Liver (tissue), 8 donors: ENCODE measurements at regions not wholly inside any gene's neighbourhood (a gene's known extent, or its start where the extent isn't known, plus 50 kb on each side); places are given as distances from the start of the nearest gene placed in this dataset.

Experiments used
- DNase-seq: peaks from one replicate; pipeline ENCODE4 v3.0.0-alpha.2; 2017; ENCODE audit warnings: low spot score
- H3K27ac ChIP-seq, 2 donors: one replicate each; pipeline ENCODE4 v1.7.0; 2013; ENCODE audit warnings: inconsistent platforms in 2 of 2, low read length in 2 of 2, control low read depth in 1 of 2, low read depth in 1 of 2, mild to moderate bottlenecking in 1 of 2
- H3K27me3 ChIP-seq, 4 donors: one replicate each; pipeline versions ENCODE4 v1.6.1 to v1.7.0; 2013; ENCODE audit warnings: low read length in 3 of 4, inconsistent platforms in 1 of 4, mild to moderate bottlenecking in 1 of 4, moderate library complexity in 1 of 4; ENCODE audit not compliant: control insufficient read depth in 4 of 4, insufficient read depth in 4 of 4
- H3K36me3 ChIP-seq, 4 donors: one replicate each; pipeline versions ENCODE4 v1.6.1 to v1.7.0; 2013; ENCODE audit warnings: low read length in 3 of 4, mild to moderate bottlenecking in 3 of 4, low read depth in 1 of 4, moderate library complexity in 1 of 4; ENCODE audit not compliant: control insufficient read depth in 4 of 4, insufficient read depth in 3 of 4
- H3K4me1 ChIP-seq, 4 donors: one replicate each; pipeline versions ENCODE4 v1.6.1 to v1.7.0; 2013; ENCODE audit warnings: low read length in 3 of 4, mild to moderate bottlenecking in 3 of 4, moderate library complexity in 1 of 4; ENCODE audit not compliant: control insufficient read depth in 4 of 4, insufficient read depth in 4 of 4
- H3K4me3 ChIP-seq, 3 donors: one replicate each; pipeline versions ENCODE4 v1.6.1 to v1.7.0; 2013; ENCODE audit warnings: low read length in 3 of 3, control low read depth in 1 of 3, low read depth in 1 of 3, mild to moderate bottlenecking in 1 of 3
- H3K9ac ChIP-seq, 2 donors: one replicate each; pipeline ENCODE4 v1.7.0; 2013; ENCODE audit warnings: low read length in 2 of 2, mild to moderate bottlenecking in 2 of 2, moderate library complexity in 2 of 2, control low read depth in 1 of 2, low read depth in 1 of 2
- H3K9me3 ChIP-seq, 4 donors: one replicate each; pipeline versions ENCODE4 v1.6.1 to v1.7.0; 2013; ENCODE audit warnings: low read length in 3 of 4; ENCODE audit not compliant: control insufficient read depth in 4 of 4
- EGR1 ChIP-seq, 2 donors: IDR thresholded peaks; 2 replicates each; pipeline ENCODE4 v1.6.1; 2016 to 2018; ENCODE audit warnings: antibody characterized with exemption in 2 of 2, low read depth in 2 of 2
- FOXA1 ChIP-seq: IDR thresholded peaks from 2 replicates; pipeline ENCODE4 v1.6.1; 2016; ENCODE audit warnings: antibody characterized with exemption
- FOXA2 ChIP-seq: IDR thresholded peaks from 2 replicates; pipeline ENCODE4 v1.6.1; 2016; ENCODE audit warnings: antibody characterized with exemption
- GABPA ChIP-seq, 2 donors: IDR thresholded peaks in 1 of 2; conservative IDR thresholded peaks in 1 of 2; 2 replicates each; pipeline ENCODE4 v1.6.1; 2016; ENCODE audit warnings: antibody characterized with exemption in 2 of 2, mild to moderate bottlenecking in 1 of 2, moderate library complexity in 1 of 2
- HNF4A ChIP-seq, 2 donors: conservative IDR thresholded peaks; 2 replicates each; pipeline ENCODE4 v1.6.1; 2016; ENCODE audit warnings: antibody characterized with exemption in 2 of 2, mild to moderate bottlenecking in 2 of 2
- HNF4G ChIP-seq: IDR thresholded peaks from 2 replicates; pipeline ENCODE4 v1.6.1; 2016; ENCODE audit warnings: antibody characterized with exemption
- JUND ChIP-seq, 2 donors: IDR thresholded peaks; 2 replicates each; pipeline ENCODE4 v1.6.1; 2016; ENCODE audit warnings: antibody characterized with exemption in 2 of 2
- NR2F2 ChIP-seq: IDR thresholded peaks from 2 replicates; pipeline ENCODE4 v1.6.1; 2016; ENCODE audit warnings: antibody characterized with exemption
- RAD21 ChIP-seq, 2 donors: IDR thresholded peaks; 2 replicates each; pipeline ENCODE4 v1.6.1; 2016; ENCODE audit warnings: antibody characterized with exemption in 2 of 2, mild to moderate bottlenecking in 2 of 2
- RXRA ChIP-seq, 2 donors: IDR thresholded peaks; 2 replicates each; pipeline ENCODE4 v1.6.1; 2017 to 2018; ENCODE audit warnings: antibody characterized with exemption in 2 of 2, mild to moderate bottlenecking in 1 of 2
- SP1 ChIP-seq: IDR thresholded peaks from 2 replicates; pipeline ENCODE4 v1.6.1; 2018; ENCODE audit warnings: antibody characterized with exemption, mild to moderate bottlenecking
- TAF1 ChIP-seq: conservative IDR thresholded peaks from 2 replicates; pipeline ENCODE4 v1.6.1; 2016; ENCODE audit warnings: antibody characterized with exemption, mild to moderate bottlenecking
- YY1 ChIP-seq: IDR thresholded peaks from 2 replicates; pipeline ENCODE4 v1.6.1; 2016; ENCODE audit warnings: antibody characterized with exemption, mild to moderate bottlenecking
- WGBS: extraction: QIAGEN DNeasy Blood & Tissue Kit; methylation state at CpG from one replicate; pipeline ENCODE4 v1.1.7; 2013; 5-methylcytosine and 5-hydroxymethylcytosine counted together
- TF ChIP-seq, protein P1 (sequence below): IDR thresholded peaks from 2 replicates; pipeline ENCODE4 v1.6.1; 2016; ENCODE audit warnings: antibody characterized with exemption
- TF ChIP-seq, protein P2 (sequence below): fragments of 150-350 bp; IDR thresholded peaks from 2 replicates; pipeline ENCODE4 v1.5.1; 2017; ENCODE audit warnings: improper control_type of control experiment, low read depth, low read length; ENCODE audit not compliant: missing input control
- TF ChIP-seq, protein P3 (sequence below): IDR thresholded peaks from 2 replicates; pipeline ENCODE4 v1.6.1; 2016; ENCODE audit warnings: antibody characterized with exemption
- TF ChIP-seq, protein P4 (sequence below): IDR thresholded peaks from 2 replicates; pipeline ENCODE4 v1.6.1; 2016; ENCODE audit warnings: antibody characterized with exemption, mild to moderate bottlenecking
- TF ChIP-seq, protein P5 (sequence below): IDR thresholded peaks from 2 replicates; pipeline ENCODE4 v1.6.1; 2016; ENCODE audit warnings: antibody characterized with exemption
- donor health status: healthy.
- donor health status: healthy.
- donor health status: healthy.
- donor health status: healthy.
- donor health status: healthy.

DNA sequence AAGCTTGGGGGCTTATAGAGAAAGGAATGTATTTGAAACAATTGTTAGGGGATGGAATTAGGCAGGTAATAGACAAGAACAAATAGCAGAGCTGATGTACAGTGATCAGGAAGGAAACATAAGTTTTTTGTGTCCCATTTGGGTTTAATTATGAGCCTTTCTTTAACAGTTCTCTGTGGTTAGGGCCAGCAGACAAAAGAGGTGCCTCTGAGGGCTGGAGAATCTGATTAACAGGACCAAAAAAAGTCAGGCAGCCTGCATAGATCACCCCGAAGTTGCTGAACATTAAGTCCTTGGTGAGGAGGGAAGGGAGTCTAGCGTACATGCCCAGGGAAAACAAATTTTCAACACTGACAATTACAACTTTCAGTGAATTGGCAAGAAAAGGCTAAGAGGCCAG lies 88.6 kb upstream of the SPRED1 start:
- peaks cover 0 to 6% (median 0%) of the 10 kb centered on the region in 4 donors for H3K27me3 ChIP-seq
- no peaks in the 10 kb centered on the region for H3K4me1 ChIP-seq
- no peaks in the 10 kb centered on the region for H3K36me3 ChIP-seq
- no peak overlapping the region for H3K9ac ChIP-seq
- no peak overlapping the region for H3K4me3 ChIP-seq
- DNase-seq, result no peak
- TF ChIP-seq SP1, result no peak
- no peak for TF ChIP-seq HNF4A (conservative IDR thresholded peaks at IDR 0.05)
- no peak for TF ChIP-seq EGR1 (IDR thresholded peaks at IDR 0.05; ENCODE audit: low read depth in 2 of 2)
- no peak for TF ChIP-seq RAD21 (IDR thresholded peaks at IDR 0.05)
- TF ChIP-seq, protein P1, sequence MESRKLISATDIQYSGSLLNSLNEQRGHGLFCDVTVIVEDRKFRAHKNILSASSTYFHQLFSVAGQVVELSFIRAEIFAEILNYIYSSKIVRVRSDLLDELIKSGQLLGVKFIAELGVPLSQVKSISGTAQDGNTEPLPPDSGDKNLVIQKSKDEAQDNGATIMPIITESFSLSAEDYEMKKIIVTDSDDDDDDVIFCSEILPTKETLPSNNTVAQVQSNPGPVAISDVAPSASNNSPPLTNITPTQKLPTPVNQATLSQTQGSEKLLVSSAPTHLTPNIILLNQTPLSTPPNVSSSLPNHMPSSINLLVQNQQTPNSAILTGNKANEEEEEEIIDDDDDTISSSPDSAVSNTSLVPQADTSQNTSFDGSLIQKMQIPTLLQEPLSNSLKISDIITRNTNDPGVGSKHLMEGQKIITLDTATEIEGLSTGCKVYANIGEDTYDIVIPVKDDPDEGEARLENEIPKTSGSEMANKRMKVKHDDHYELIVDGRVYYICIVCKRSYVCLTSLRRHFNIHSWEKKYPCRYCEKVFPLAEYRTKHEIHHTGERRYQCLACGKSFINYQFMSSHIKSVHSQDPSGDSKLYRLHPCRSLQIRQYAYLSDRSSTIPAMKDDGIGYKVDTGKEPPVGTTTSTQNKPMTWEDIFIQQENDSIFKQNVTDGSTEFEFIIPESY, result no peak
- H3K9me3 ChIP-seq, result no peaks in the 10 kb centered on the region
- 53% methylated on average over 2 of the region's 2 CpGs for WGBS
- H3K27ac ChIP-seq, result no peak overlapping the region

DNA sequence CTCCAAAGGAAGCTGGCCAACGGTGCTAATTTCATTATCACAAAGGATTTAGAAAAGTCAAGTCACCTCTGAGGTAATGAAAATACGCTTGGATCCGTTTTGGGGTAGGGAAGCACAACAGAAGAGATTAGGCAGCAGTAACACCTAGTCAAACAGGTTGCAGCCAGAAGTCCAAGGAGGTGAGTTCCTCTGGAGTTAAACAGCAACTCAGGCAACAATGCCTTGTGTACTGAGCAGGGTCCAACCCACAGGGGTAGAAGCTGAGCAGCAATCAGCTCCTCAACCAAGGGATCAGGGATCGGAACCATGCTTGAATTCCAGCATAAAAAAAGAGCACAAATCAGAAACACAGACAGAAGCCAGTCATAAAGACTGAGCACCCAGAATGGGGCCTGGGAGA lies 88.1 kb upstream of the SPRED1 start:
- no peaks in the 10 kb centered on the region for H3K36me3 ChIP-seq
- H3K9ac ChIP-seq, result no peak overlapping the region
- TF ChIP-seq JUND (IDR thresholded peaks at IDR 0.05), result no peak
- TF ChIP-seq, protein P2, sequence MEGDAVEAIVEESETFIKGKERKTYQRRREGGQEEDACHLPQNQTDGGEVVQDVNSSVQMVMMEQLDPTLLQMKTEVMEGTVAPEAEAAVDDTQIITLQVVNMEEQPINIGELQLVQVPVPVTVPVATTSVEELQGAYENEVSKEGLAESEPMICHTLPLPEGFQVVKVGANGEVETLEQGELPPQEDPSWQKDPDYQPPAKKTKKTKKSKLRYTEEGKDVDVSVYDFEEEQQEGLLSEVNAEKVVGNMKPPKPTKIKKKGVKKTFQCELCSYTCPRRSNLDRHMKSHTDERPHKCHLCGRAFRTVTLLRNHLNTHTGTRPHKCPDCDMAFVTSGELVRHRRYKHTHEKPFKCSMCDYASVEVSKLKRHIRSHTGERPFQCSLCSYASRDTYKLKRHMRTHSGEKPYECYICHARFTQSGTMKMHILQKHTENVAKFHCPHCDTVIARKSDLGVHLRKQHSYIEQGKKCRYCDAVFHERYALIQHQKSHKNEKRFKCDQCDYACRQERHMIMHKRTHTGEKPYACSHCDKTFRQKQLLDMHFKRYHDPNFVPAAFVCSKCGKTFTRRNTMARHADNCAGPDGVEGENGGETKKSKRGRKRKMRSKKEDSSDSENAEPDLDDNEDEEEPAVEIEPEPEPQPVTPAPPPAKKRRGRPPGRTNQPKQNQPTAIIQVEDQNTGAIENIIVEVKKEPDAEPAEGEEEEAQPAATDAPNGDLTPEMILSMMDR, result no peak
- TF ChIP-seq GABPA (IDR thresholded peaks at IDR 0.05 in 1 of 2, conservative IDR thresholded peaks at IDR 0.05 in 1 of 2), result no peak
- no peak for TF ChIP-seq RXRA (IDR thresholded peaks at IDR 0.05)
- TF ChIP-seq, protein P3, sequence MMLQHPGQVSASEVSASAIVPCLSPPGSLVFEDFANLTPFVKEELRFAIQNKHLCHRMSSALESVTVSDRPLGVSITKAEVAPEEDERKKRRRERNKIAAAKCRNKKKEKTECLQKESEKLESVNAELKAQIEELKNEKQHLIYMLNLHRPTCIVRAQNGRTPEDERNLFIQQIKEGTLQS, result no peak
- no peak for TF ChIP-seq FOXA2
- TF ChIP-seq, protein P4, sequence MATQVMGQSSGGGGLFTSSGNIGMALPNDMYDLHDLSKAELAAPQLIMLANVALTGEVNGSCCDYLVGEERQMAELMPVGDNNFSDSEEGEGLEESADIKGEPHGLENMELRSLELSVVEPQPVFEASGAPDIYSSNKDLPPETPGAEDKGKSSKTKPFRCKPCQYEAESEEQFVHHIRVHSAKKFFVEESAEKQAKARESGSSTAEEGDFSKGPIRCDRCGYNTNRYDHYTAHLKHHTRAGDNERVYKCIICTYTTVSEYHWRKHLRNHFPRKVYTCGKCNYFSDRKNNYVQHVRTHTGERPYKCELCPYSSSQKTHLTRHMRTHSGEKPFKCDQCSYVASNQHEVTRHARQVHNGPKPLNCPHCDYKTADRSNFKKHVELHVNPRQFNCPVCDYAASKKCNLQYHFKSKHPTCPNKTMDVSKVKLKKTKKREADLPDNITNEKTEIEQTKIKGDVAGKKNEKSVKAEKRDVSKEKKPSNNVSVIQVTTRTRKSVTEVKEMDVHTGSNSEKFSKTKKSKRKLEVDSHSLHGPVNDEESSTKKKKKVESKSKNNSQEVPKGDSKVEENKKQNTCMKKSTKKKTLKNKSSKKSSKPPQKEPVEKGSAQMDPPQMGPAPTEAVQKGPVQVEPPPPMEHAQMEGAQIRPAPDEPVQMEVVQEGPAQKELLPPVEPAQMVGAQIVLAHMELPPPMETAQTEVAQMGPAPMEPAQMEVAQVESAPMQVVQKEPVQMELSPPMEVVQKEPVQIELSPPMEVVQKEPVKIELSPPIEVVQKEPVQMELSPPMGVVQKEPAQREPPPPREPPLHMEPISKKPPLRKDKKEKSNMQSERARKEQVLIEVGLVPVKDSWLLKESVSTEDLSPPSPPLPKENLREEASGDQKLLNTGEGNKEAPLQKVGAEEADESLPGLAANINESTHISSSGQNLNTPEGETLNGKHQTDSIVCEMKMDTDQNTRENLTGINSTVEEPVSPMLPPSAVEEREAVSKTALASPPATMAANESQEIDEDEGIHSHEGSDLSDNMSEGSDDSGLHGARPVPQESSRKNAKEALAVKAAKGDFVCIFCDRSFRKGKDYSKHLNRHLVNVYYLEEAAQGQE, result no peak
- no peak for TF ChIP-seq FOXA1
- TF ChIP-seq TAF1, result no peak
- no peak for TF ChIP-seq YY1
- TF ChIP-seq, protein P1, result no peak
- TF ChIP-seq NR2F2, result no peak
- TF ChIP-seq HNF4G, result no peak
- TF ChIP-seq, protein P5, sequence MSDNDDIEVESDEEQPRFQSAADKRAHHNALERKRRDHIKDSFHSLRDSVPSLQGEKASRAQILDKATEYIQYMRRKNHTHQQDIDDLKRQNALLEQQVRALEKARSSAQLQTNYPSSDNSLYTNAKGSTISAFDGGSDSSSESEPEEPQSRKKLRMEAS, result no peak
- no peak for TF ChIP-seq HNF4A (conservative IDR thresholded peaks at IDR 0.05)
- TF ChIP-seq RAD21 (IDR thresholded peaks at IDR 0.05), result no peak
- TF ChIP-seq SP1, result no peak
- no peak for TF ChIP-seq EGR1 (IDR thresholded peaks at IDR 0.05; ENCODE audit: low read depth in 2 of 2)
- WGBS, result 51% methylated on average over 4 of the region's 4 CpGs
- no peaks in the 10 kb centered on the region for H3K9me3 ChIP-seq
- H3K27me3 ChIP-seq, result peaks cover 0 to 6% (median 0%) of the 10 kb centered on the region in 4 donors
- no peak for DNase-seq
- H3K27ac ChIP-seq, result no peak overlapping the region
- H3K4me1 ChIP-seq, result no peaks in the 10 kb centered on the region
- no peak overlapping the region for H3K4me3 ChIP-seq
